OCI-LY1 (cell line): ENCODE measurements at regions not wholly inside any gene's neighbourhood (a gene's known extent, or its start where the extent isn't known, plus 50 kb on each side); places are given as distances from the start of the nearest gene placed in this dataset.

Experiments
- H2AFZ ChIP-seq: fragments of 200-600 bp; sonication (generic), shearing (Covaris generic); 2 replicates; pipeline ENCODE4 v1.6.0; 2014; ENCODE audit warnings: antibody characterized with exemption, mild to moderate bottlenecking, low read length
- H3F3A ChIP-seq: fragments of 200-600 bp; sonication (generic), shearing (Covaris generic); 2 replicates; pipeline ENCODE4 v1.6.0; 2014; ENCODE audit warnings: mild to moderate bottlenecking, antibody characterized with exemption, low read length, moderate library complexity; ENCODE audit not compliant: insufficient read depth
- H3K27ac ChIP-seq: fragments of 200-600 bp; sonication (generic); 2 replicates; pipeline ENCODE4 v1.5.1; 2014; ENCODE audit warnings: low read length, mixed run types, mild to moderate bottlenecking, low read depth; ENCODE audit not compliant: poor library complexity, severe bottlenecking
- H3K27me3 ChIP-seq: fragments of 200-600 bp; sonication (generic); 2 replicates; pipeline ENCODE4 v1.6.0; 2014; ENCODE audit warnings: antibody characterized with exemption, mild to moderate bottlenecking, low read length, moderate library complexity; ENCODE audit not compliant: insufficient read depth
- H3K36me3 ChIP-seq: fragments of 200-600 bp; sonication (generic); 2 replicates; pipeline ENCODE4 v1.6.1; 2014; ENCODE audit warnings: mild to moderate bottlenecking, antibody characterized with exemption, low read length, moderate library complexity, mixed read lengths; ENCODE audit not compliant: insufficient read depth
- H3K4me1 ChIP-seq: fragments of 200-600 bp; sonication (generic); 2 replicates; pipeline ENCODE4 v1.5.1; 2014; ENCODE audit warnings: mild to moderate bottlenecking, low read length, moderate library complexity; ENCODE audit not compliant: insufficient read depth, severe bottlenecking
- H3K4me2 ChIP-seq: fragments of 200-600 bp; sonication (generic), shearing (Covaris generic); 2 replicates; pipeline ENCODE4 v1.6.1; 2014; ENCODE audit warnings: low read length
- H3K4me3 ChIP-seq: fragments of 200-600 bp; sonication (generic); 2 replicates; pipeline ENCODE4 v1.5.1; 2014; ENCODE audit warnings: low read length, low read depth, mild to moderate bottlenecking, mixed read lengths; ENCODE audit not compliant: poor library complexity, severe bottlenecking
- H3K79me2 ChIP-seq: fragments of 200-600 bp; shearing (Covaris generic); 2 replicates; pipeline ENCODE4 v1.6.1; 2016; ENCODE audit warnings: mixed run types, low read length, mixed read lengths; ENCODE audit not compliant: insufficient read depth
- H3K9ac ChIP-seq: fragments of 200-600 bp; sonication (generic), shearing (Covaris generic); 2 replicates; pipeline ENCODE4 v1.6.1; 2014; ENCODE audit warnings: mild to moderate bottlenecking, low read length, mixed read lengths
- H3K9me2 ChIP-seq: fragments of 200-600 bp; sonication (generic), shearing (Covaris generic); 2 replicates; pipeline ENCODE4 v1.6.1; 2014; ENCODE audit warnings: low read depth, mild to moderate bottlenecking, low read length, mixed read lengths
- H3K9me3 ChIP-seq: fragments of 200-600 bp; shearing (Covaris generic); 2 replicates; pipeline ENCODE4 v1.6.1; 2014; ENCODE audit warnings: low read length, mixed read lengths
- H4K20me1 ChIP-seq: fragments of 200-600 bp; sonication (generic), shearing (Covaris generic); 2 replicates; pipeline ENCODE4 v1.6.0; 2016; ENCODE audit warnings: mild to moderate bottlenecking, low read length; ENCODE audit not compliant: insufficient read depth
- EZH2 ChIP-seq: fragments of 200-600 bp; sonication (generic), shearing (Covaris generic); IDR thresholded peaks from 2 replicates; pipeline ENCODE4 v1.8.0; 2017; ENCODE audit warnings: borderline replicate concordance, mixed run types, mild to moderate bottlenecking, antibody characterized with exemption, low read length, moderate library complexity, mixed read lengths
- TF ChIP-seq, protein P1 (sequence below): fragments of 200-600 bp; sonication (generic), shearing (Covaris generic); IDR thresholded peaks from 2 replicates; pipeline ENCODE4 v1.5.1; 2017; ENCODE audit warnings: mild to moderate bottlenecking, antibody characterized with exemption, low read length, moderate library complexity, mixed read lengths

DNA sequence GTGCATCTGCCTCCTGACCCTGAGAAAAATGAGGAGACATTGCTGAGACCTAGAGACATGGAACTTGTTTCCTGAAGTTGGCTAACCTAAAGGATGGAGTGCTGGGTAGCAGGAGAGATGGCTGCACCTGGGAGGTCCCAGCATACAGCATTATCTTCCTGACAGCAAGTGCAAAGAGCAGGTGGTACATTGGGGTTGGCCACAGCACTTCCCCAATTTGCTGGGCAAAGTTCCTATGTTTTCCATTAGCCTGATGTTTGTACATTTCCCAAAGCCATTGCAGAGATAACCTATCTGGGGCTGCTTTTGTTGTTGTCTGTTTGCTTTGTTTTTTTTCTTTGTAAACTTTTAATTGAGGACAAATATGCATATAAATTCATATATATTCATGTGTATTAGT, 296.7 kb downstream of the HRH4 start:
- Histone ChIP-seq H4K20me1 (no peaks in the 10 kb centered on the region), H3K27me3 (no peaks in the 10 kb centered on the region), H3K27ac (no peak overlapping the region), H3K4me2 (no peak overlapping the region), H3F3A (no peaks in the 10 kb centered on the region), H3K9ac (no peak overlapping the region), H3K4me1 (no peaks in the 10 kb centered on the region), H3K79me2 (no peaks in the 10 kb centered on the region), H3K9me3 (peaks cover 1% of the 10 kb centered on the region; the same call in 1 of the 2 replicates), H2AFZ (no peak overlapping the region), H3K4me3 (no peak overlapping the region), H3K9me2 (no peaks in the 10 kb centered on the region), H3K36me3 (no peaks in the 10 kb centered on the region)
- no peak for TF ChIP-seq EZH2
- TF ChIP-seq, protein P1, sequence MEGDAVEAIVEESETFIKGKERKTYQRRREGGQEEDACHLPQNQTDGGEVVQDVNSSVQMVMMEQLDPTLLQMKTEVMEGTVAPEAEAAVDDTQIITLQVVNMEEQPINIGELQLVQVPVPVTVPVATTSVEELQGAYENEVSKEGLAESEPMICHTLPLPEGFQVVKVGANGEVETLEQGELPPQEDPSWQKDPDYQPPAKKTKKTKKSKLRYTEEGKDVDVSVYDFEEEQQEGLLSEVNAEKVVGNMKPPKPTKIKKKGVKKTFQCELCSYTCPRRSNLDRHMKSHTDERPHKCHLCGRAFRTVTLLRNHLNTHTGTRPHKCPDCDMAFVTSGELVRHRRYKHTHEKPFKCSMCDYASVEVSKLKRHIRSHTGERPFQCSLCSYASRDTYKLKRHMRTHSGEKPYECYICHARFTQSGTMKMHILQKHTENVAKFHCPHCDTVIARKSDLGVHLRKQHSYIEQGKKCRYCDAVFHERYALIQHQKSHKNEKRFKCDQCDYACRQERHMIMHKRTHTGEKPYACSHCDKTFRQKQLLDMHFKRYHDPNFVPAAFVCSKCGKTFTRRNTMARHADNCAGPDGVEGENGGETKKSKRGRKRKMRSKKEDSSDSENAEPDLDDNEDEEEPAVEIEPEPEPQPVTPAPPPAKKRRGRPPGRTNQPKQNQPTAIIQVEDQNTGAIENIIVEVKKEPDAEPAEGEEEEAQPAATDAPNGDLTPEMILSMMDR: no peak

DNA sequence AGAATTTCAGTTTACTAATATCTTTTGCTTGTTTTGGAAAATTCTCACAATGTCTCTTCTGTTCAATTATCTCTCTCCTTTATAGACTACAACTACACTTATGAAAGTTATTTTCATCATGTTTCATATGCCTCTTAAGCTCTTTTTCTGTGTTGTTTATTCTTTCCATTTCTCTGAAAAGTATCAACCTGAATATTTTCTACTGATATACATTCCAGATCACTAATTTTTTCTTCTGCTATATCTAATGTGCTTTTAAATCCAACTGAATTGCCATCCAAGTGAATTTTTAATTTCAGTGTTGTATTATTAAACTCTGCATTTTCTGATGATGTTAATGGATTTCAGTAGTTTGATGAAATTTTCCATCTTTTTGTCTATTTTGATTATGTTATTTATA, 301.3 kb downstream of the HRH4 start:
- no peaks in the 10 kb centered on the region for H3K36me3 ChIP-seq
- no peak overlapping the region for H3K27ac ChIP-seq

DNA sequence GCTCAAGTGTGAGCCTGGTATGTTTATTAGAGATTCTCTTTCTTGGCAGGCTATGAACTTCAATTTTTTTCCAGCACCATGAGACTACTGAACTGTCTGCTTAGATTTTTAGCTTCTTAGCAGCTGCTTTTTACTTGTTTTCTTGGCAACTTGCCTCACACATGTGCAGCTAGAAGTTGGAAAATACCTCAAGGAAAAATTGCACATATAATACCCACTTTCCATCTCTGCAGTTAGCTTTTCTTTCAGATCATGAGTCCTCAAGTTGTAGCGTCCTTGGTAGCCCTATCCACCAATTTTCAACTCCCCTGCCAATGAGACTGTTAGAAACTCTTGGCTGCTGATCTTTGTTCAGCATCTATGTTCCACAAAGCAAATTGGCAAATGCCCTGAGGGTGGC, 302.1 kb downstream of the HRH4 start:
- Histone ChIP-seq H3F3A (no peaks in the 10 kb centered on the region), H2AFZ (no peak overlapping the region), H3K9ac (no peak overlapping the region), H3K27me3 (no peaks in the 10 kb centered on the region), H3K36me3 (no peaks in the 10 kb centered on the region), H4K20me1 (no peaks in the 10 kb centered on the region), H3K9me2 (no peaks in the 10 kb centered on the region), H3K27ac (no peak overlapping the region), H3K4me3 (no peak overlapping the region), H3K9me3 (peaks cover 3% of the 10 kb centered on the region; the same call in 1 of the 2 replicates), H3K4me2 (no peak overlapping the region), H3K79me2 (no peaks in the 10 kb centered on the region), H3K4me1 (no peaks in the 10 kb centered on the region)
- no peak for TF ChIP-seq EZH2
- TF ChIP-seq, protein P1: no peak

More for the DNA sequence above, 301.3 kb downstream of the HRH4 start:
- H3K27me3 ChIP-seq: no peaks in the 10 kb centered on the region
- no peak overlapping the region for H2AFZ ChIP-seq
- H3K9me3 ChIP-seq: peaks cover 3% of the 10 kb centered on the region; the same call in 1 of the 2 replicates
- no peaks in the 10 kb centered on the region for H3K9me2 ChIP-seq
- H3F3A ChIP-seq: no peaks in the 10 kb centered on the region
- H4K20me1 ChIP-seq: no peaks in the 10 kb centered on the region
- TF ChIP-seq EZH2: no peak
- TF ChIP-seq, protein P1: no peak
- no peaks in the 10 kb centered on the region for H3K4me1 ChIP-seq
- no peaks in the 10 kb centered on the region for H3K79me2 ChIP-seq
- no peak overlapping the region for H3K9ac ChIP-seq
- no peak overlapping the region for H3K4me2 ChIP-seq
- no peak overlapping the region for H3K4me3 ChIP-seq
